DOHH2 (cell line): ENCODE measurements at regions not wholly inside any gene's neighbourhood (a gene's known extent, or its start where the extent isn't known, plus 50 kb on each side); places are given as distances from the start of the nearest gene placed in this dataset.

ENCODE experiments used
- EZH2phosphoT487 ChIP-seq: fragments of 200-600 bp; sonication (generic); IDR thresholded peaks from 2 replicates; pipeline ENCODE4 v1.6.1; 2017; ENCODE audit warnings: borderline replicate concordance, mild to moderate bottlenecking, antibody characterized with exemption, low read length, moderate library complexity, mixed read lengths
- TF ChIP-seq, protein P1 (sequence below): fragments of 200-600 bp; sonication (generic); IDR thresholded peaks from one replicate; pipeline ENCODE4 v1.5.1; 2014; ENCODE audit warnings: antibody characterized with exemption, mild to moderate bottlenecking, low read depth, low read length; ENCODE audit not compliant: poor library complexity, severe bottlenecking

DNA sequence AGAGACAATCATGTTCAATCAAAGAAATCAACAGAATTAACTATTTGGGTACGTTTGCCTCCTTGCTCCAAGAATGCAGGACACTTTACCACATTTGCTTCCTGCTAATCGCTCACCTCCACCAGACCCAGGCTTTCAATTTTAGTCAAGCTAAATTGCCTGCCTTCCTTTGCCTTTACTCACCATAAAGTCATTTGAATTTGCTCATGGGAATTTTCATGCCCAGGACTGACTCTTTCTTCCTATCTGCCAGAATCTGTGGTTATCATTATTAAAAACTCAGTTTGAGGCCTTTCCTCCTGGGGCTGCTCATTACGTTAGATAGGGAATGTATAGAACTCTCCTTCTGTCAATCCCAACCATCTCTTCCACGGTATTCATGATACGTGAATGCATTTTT is 1935.3 kb upstream of the WWC1 start:
- no peak for TF ChIP-seq EZH2phosphoT487
- TF ChIP-seq, protein P1, sequence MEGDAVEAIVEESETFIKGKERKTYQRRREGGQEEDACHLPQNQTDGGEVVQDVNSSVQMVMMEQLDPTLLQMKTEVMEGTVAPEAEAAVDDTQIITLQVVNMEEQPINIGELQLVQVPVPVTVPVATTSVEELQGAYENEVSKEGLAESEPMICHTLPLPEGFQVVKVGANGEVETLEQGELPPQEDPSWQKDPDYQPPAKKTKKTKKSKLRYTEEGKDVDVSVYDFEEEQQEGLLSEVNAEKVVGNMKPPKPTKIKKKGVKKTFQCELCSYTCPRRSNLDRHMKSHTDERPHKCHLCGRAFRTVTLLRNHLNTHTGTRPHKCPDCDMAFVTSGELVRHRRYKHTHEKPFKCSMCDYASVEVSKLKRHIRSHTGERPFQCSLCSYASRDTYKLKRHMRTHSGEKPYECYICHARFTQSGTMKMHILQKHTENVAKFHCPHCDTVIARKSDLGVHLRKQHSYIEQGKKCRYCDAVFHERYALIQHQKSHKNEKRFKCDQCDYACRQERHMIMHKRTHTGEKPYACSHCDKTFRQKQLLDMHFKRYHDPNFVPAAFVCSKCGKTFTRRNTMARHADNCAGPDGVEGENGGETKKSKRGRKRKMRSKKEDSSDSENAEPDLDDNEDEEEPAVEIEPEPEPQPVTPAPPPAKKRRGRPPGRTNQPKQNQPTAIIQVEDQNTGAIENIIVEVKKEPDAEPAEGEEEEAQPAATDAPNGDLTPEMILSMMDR = no peak
